Sigmoid colon (tissue), 6 donors: ENCODE measurements at regions not wholly inside any gene's neighbourhood (a gene's known extent, or its start where the extent isn't known, plus 50 kb on each side); places are given as distances from the start of the nearest gene placed in this dataset.

ENCODE experiments used
- DNase-seq: peaks from one replicate; pipeline ENCODE4 v3.0.0-alpha.2; 2019
- H3K27ac ChIP-seq, 4 donors: fragments of 200-600 bp; sonication (generic); one replicate each; pipeline ENCODE4 v1.5.1; 2016 to 2019; ENCODE audit warnings: mild to moderate bottlenecking in 1 of 4
- H3K27me3 ChIP-seq, 3 donors: fragments of 200-600 bp; sonication (generic); one replicate each; pipeline ENCODE4 v1.5.1; 2019; ENCODE audit warnings: mild to moderate bottlenecking in 1 of 3
- H3K36me3 ChIP-seq, 4 donors: fragments of 200-600 bp; sonication (generic); one replicate each; pipeline ENCODE4 v1.5.1; 2016 to 2019
- H3K4me1 ChIP-seq, 4 donors: fragments of 200-600 bp; sonication (generic); one replicate each; pipeline ENCODE4 v1.5.1; 2017 to 2019
- H3K4me3 ChIP-seq, 4 donors: fragments of 200-600 bp; sonication (generic); one replicate each; pipeline ENCODE4 v1.5.1; 2017 to 2019; ENCODE audit warnings: mild to moderate bottlenecking in 2 of 4, moderate library complexity in 1 of 4
- H3K9me3 ChIP-seq, 4 donors: fragments of 200-600 bp in 3 of 4; sonication (generic) in 3 of 4; one replicate each; pipeline versions ENCODE4 v1.5.1 to v1.6.1; 2013 to 2019
- EP300 ChIP-seq, 4 donors: sonication (generic); formaldehyde crosslinking; IDR thresholded peaks; one replicate each; pipeline ENCODE4 v1.6.1; 2017; ENCODE audit warnings: antibody characterized with exemption in 4 of 4
- POLR2A ChIP-seq, 2 donors: fragments of 450-650 bp; IDR thresholded peaks; one replicate each; pipeline ENCODE4 v1.6.1; 2016; ENCODE audit warnings: antibody characterized with exemption in 2 of 2, mild to moderate bottlenecking in 2 of 2, moderate library complexity in 2 of 2
- POLR2AphosphoS5 ChIP-seq, 4 donors: sonication (generic); formaldehyde crosslinking; IDR thresholded peaks; one replicate each; pipeline ENCODE4 v1.6.1; 2017; ENCODE audit warnings: antibody characterized with exemption in 4 of 4
- WGBS, 2 donors: extraction: QIAGEN DNeasy Blood & Tissue Kit; methylation state at CpG; one replicate each; pipeline ENCODE4 v1.1.7; 2013; 5-methylcytosine and 5-hydroxymethylcytosine counted together
- intact Hi-C: fragments of 100-400 bp; cut with DNase I; formaldehyde crosslinking; loops from one replicate; pipeline ENCODE4 v1.15.1; 2023
- TF ChIP-seq, protein P1 (sequence below), 4 experiments: fragments of 450-650 bp in 3 of 4; fragments of 200-600 bp in 1 of 4; IDR thresholded peaks; one replicate each; pipeline ENCODE4 v1.5.1; 2016 to 2019; ENCODE audit warnings: antibody characterized with exemption in 4 of 4, mild to moderate bottlenecking in 3 of 4, moderate library complexity in 2 of 4
- donor health status: healthy with polysubstance abuse.
- donor health status: healthy.

- intact Hi-C loops: no loop called here
- 83 to 84% methylated on average over 8 of the region's 8 CpGs for WGBS, 2 donors
Measured at GRCh38 chr10:125502276-125502675, 180.7 kb downstream of the TEX36 start.

DNA sequence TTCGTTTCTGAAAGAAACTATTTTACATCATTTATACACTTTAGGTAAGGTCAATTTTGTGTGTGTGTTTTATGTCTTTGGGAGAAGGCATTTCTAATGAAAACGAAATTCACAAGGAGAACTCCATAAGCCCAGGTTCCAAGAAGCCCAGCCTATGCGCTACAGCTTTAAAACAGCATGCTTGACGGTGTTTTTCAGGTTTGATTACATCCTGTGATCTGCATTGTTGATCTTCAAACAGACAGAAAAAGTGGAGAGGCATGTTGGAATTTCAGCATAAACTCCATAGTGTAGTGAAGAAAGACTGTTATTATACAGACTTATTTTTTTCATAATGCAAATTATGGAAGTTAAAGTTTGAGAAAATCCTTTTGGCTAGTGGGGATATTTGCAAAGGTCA, 187.6 kb downstream of the TEX36 start:
- Histone ChIP-seq H3K4me1 (no peaks in the 10 kb centered on the region), H3K4me3 (no peak overlapping the region), H3K9me3 (no peaks in the 10 kb centered on the region), H3K27ac (no peak overlapping the region), H3K36me3 (no peaks in the 10 kb centered on the region), H3K27me3 (no peaks in the 10 kb centered on the region)
- 81 to 83% methylated on average over 4 of the region's 4 CpGs for WGBS, 2 donors
- intact Hi-C loops: no loop called here
- no peak for DNase-seq
- TF ChIP-seq POLR2AphosphoS5 (IDR thresholded peaks at IDR 0.05): no peak
- TF ChIP-seq EP300 (IDR thresholded peaks at IDR 0.05): no peak
- TF ChIP-seq POLR2A (IDR thresholded peaks at IDR 0.05): no peak
- TF ChIP-seq, protein P1, sequence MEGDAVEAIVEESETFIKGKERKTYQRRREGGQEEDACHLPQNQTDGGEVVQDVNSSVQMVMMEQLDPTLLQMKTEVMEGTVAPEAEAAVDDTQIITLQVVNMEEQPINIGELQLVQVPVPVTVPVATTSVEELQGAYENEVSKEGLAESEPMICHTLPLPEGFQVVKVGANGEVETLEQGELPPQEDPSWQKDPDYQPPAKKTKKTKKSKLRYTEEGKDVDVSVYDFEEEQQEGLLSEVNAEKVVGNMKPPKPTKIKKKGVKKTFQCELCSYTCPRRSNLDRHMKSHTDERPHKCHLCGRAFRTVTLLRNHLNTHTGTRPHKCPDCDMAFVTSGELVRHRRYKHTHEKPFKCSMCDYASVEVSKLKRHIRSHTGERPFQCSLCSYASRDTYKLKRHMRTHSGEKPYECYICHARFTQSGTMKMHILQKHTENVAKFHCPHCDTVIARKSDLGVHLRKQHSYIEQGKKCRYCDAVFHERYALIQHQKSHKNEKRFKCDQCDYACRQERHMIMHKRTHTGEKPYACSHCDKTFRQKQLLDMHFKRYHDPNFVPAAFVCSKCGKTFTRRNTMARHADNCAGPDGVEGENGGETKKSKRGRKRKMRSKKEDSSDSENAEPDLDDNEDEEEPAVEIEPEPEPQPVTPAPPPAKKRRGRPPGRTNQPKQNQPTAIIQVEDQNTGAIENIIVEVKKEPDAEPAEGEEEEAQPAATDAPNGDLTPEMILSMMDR (IDR thresholded peaks at IDR 0.05): no peak

More at GRCh38 chr10:125502276-125502675, 180.7 kb downstream of the TEX36 start:
- no peak overlapping the region for H3K27ac ChIP-seq
- no peaks in the 10 kb centered on the region for H3K4me1 ChIP-seq
- H3K36me3 ChIP-seq: no peaks in the 10 kb centered on the region
- no peak overlapping the region for H3K4me3 ChIP-seq
- DNase-seq: no peak
- no peaks in the 10 kb centered on the region for H3K27me3 ChIP-seq
- TF ChIP-seq EP300 (IDR thresholded peaks at IDR 0.05) (no peak), POLR2A (IDR thresholded peaks at IDR 0.05) (no peak), POLR2AphosphoS5 (IDR thresholded peaks at IDR 0.05) (no peak)
- TF ChIP-seq, protein P1 (IDR thresholded peaks at IDR 0.05): no peak
- H3K9me3 ChIP-seq: no peaks in the 10 kb centered on the region

GRCh38 chr10:125494651-125495239, 188.2 kb downstream of the TEX36 start:
- no peak overlapping the region for H3K4me3 ChIP-seq
- no peaks in the 10 kb centered on the region for H3K36me3 ChIP-seq
- no peaks in the 10 kb centered on the region for H3K4me1 ChIP-seq
- H3K9me3 ChIP-seq: no peaks in the 10 kb centered on the region
- intact Hi-C loops: no loop called here
- no peaks in the 10 kb centered on the region for H3K27me3 ChIP-seq
- TF ChIP-seq, protein P1 (IDR thresholded peaks at IDR 0.05): no peak
- TF ChIP-seq POLR2AphosphoS5 (IDR thresholded peaks at IDR 0.05) (no peak), POLR2A (IDR thresholded peaks at IDR 0.05) (no peak), EP300 (IDR thresholded peaks at IDR 0.05) (no peak)
- H3K27ac ChIP-seq: no peak overlapping the region
- no peak for DNase-seq
- 73 to 78% methylated on average over 10 of the region's 10 CpGs for WGBS, 2 donors

- Histone ChIP-seq H3K9me3 (no peaks in the 10 kb centered on the region), H3K4me3 (no peak overlapping the region), H3K27me3 (no peaks in the 10 kb centered on the region), H3K36me3 (no peaks in the 10 kb centered on the region), H3K4me1 (no peaks in the 10 kb centered on the region), H3K27ac (no peak overlapping the region)
- intact Hi-C loops: no loop called here
- TF ChIP-seq, protein P1 (IDR thresholded peaks at IDR 0.05): no peak
- no peak for TF ChIP-seq POLR2AphosphoS5 (IDR thresholded peaks at IDR 0.05)
- no peak for TF ChIP-seq POLR2A (IDR thresholded peaks at IDR 0.05)
- DNase-seq: no peak
- 90 to 93% methylated on average over 2 of the region's 2 CpGs for WGBS, 2 donors
Measured at GRCh38 chr10:125491381-125491780, 191.6 kb downstream of the TEX36 start.

GRCh38 chr10:125489731-125490130, 193.2 kb downstream of the TEX36 start:
- intact Hi-C loops: no loop called here
- 50 to 58% methylated on average over 6 of the region's 6 CpGs for WGBS, 2 donors

More at GRCh38 chr10:125489731-125490130, 193.2 kb downstream of the TEX36 start:
- H3K9me3 ChIP-seq: no peaks in the 10 kb centered on the region
- DNase-seq: no peak
- no peaks in the 10 kb centered on the region for H3K27me3 ChIP-seq
- TF ChIP-seq EP300 (IDR thresholded peaks at IDR 0.05) (no peak), POLR2A (IDR thresholded peaks at IDR 0.05) (no peak), POLR2AphosphoS5 (IDR thresholded peaks at IDR 0.05) (no peak)
- TF ChIP-seq, protein P1 (IDR thresholded peaks at IDR 0.05): no peak
- no peak overlapping the region for H3K27ac ChIP-seq
- H3K4me1 ChIP-seq: no peaks in the 10 kb centered on the region
- H3K4me3 ChIP-seq: no peak overlapping the region
- H3K36me3 ChIP-seq: no peaks in the 10 kb centered on the region
